ENCODE measurements at regions not wholly inside any gene's neighbourhood (a gene's known extent, or its start where the extent isn't known, plus 50 kb on each side); places are given as distances from the start of the nearest gene placed in this dataset.

GRCh38 chr4:14313757-14314156 is 686.2 kb upstream of the BOD1L1 start:
- Mint-ChIP-seq H3K27me3 (ENCODE audit: insufficient read depth, low read depth, poor library complexity) (peaks cover 3% of the 10 kb centered on the region), H3K4me1 (peaks cover 8% of the 10 kb centered on the region), H3K9me3 (no peaks in the 10 kb centered on the region), H3K4me3 (no peak overlapping the region), H3K36me3 (ENCODE audit: low read depth) (no peaks in the 10 kb centered on the region), H3K27ac (no peak overlapping the region)
- Histone ChIP-seq H3K4me2 (no peak overlapping the region), H3K4me3 (no peak overlapping the region), H3K79me2 (replicated peaks; ENCODE audit: insufficient read depth) (no peaks in the 10 kb centered on the region), H3K9me2 (ENCODE audit: insufficient read depth) (peaks cover 9% of the 10 kb centered on the region; the same call in 1 of the 2 replicates), H3F3A (replicated peaks; ENCODE audit: low read depth) (no peaks in the 10 kb centered on the region), H3K27ac (ENCODE audit: low read depth) (no peak overlapping the region), H2AFZ (no peak overlapping the region), H4K20me1 (replicated peaks; ENCODE audit: insufficient read depth) (no peaks in the 10 kb centered on the region), H3K36me3 (ENCODE audit: insufficient read depth) (no peaks in the 10 kb centered on the region), H3K27me3 (ENCODE audit: insufficient read depth) (no peaks in the 10 kb centered on the region), H3K4me1 (ENCODE audit: insufficient read depth) (no peaks in the 10 kb centered on the region; the same call in 1 of the 2 replicates)
- TF ChIP-seq REST (IDR thresholded peaks at IDR 0.05; ENCODE audit: unreplicated experiment) = no peak
- TF ChIP-seq STAT1 (IDR thresholded peaks at IDR 0.05; ENCODE audit: unreplicated experiment) = no peak
- TF ChIP-seq EZH2 (IDR thresholded peaks at IDR 0.05; ENCODE audit: low read depth, unreplicated experiment) = no peak
- no peak for TF ChIP-seq ZNF462 (CRISPR knock-in tag; IDR thresholded peaks at IDR 0.05)
- no peak for ATAC-seq
- no peak for DNase-seq (ENCODE audit: low spot score)

All from GM23338 (cell line).